H1 (cell line): ENCODE measurements at regions not wholly inside any gene's neighbourhood (a gene's known extent, or its start where the extent isn't known, plus 50 kb on each side); places are given as distances from the start of the nearest gene placed in this dataset.

Source experiments
- ATF2 ChIP-seq: IDR thresholded peaks from 2 replicates; pipeline ENCODE4 v1.6.1; 2012; ENCODE audit warnings: low read length, inconsistent platforms
- CTCF ChIP-seq, 3 experiments: IDR thresholded peaks; 1 replicate in 2 of 3; 2 replicates in 1 of 3; pipeline versions ENCODE4 v1.5.1 to v1.6.1; 2011; ENCODE audit warnings: low read length in 3 of 3, mild to moderate bottlenecking in 3 of 3, inconsistent platforms in 2 of 3, low read depth in 1 of 3, moderate library complexity in 1 of 3; ENCODE audit not compliant: insufficient read depth in 1 of 3; ENCODE audit errors: control extremely low read depth in 1 of 3
- KDM1A ChIP-seq: fragments of 200-600, 300-600 bp; sonication (generic); IDR thresholded peaks from 2 replicates; pipeline ENCODE4 v1.7.1; 2016; ENCODE audit warnings: mild to moderate bottlenecking, low read length, borderline replicate concordance
- RBBP5 ChIP-seq: IDR thresholded peaks from 2 replicates; pipeline ENCODE4 v1.7.1; 2012; ENCODE audit warnings: low read depth, mild to moderate bottlenecking, inconsistent platforms, low read length, moderate library complexity, borderline replicate concordance
- SP2 ChIP-seq: IDR thresholded peaks from 2 replicates; pipeline ENCODE4 v1.6.1; 2012; ENCODE audit warnings: mild to moderate bottlenecking, low read length, inconsistent platforms

GRCh38 chr5:118015511-118015910, 972.8 kb downstream of the DTWD2 start (continued):
- no peak for TF ChIP-seq SP2
- TF ChIP-seq RBBP5 = no peak
- no peak for TF ChIP-seq CTCF (IDR thresholded peaks at IDR 0.05; ENCODE audit: control extremely low read depth in 1 of 3, insufficient read depth in 1 of 3, low read depth in 1 of 3, low read length in 3 of 3)
- no peak for TF ChIP-seq KDM1A
- TF ChIP-seq ATF2 = no peak
